Esophagus squamous epithelium (tissue), 4 donors: ENCODE measurements at regions not wholly inside any gene's neighbourhood (a gene's known extent, or its start where the extent isn't known, plus 50 kb on each side); places are given as distances from the start of the nearest gene placed in this dataset.

ENCODE experiments used
- POLR2A ChIP-seq, 4 donors: fragments of 450-650 bp; IDR thresholded peaks; one replicate each; pipeline ENCODE4 v1.6.1; 2017; ENCODE audit warnings: antibody characterized with exemption in 4 of 4, mild to moderate bottlenecking in 4 of 4, moderate library complexity in 3 of 4
- TF ChIP-seq, protein P1 (sequence below), 6 experiments: fragments of 450-650 bp in 4 of 6; fragments of 200-600 bp in 2 of 6; sonication (generic) in 2 of 6; IDR thresholded peaks; one replicate each; pipeline ENCODE4 v1.5.1; 2016 to 2019; ENCODE audit warnings: antibody characterized with exemption in 6 of 6, mild to moderate bottlenecking in 4 of 6, moderate library complexity in 4 of 6

DNA sequence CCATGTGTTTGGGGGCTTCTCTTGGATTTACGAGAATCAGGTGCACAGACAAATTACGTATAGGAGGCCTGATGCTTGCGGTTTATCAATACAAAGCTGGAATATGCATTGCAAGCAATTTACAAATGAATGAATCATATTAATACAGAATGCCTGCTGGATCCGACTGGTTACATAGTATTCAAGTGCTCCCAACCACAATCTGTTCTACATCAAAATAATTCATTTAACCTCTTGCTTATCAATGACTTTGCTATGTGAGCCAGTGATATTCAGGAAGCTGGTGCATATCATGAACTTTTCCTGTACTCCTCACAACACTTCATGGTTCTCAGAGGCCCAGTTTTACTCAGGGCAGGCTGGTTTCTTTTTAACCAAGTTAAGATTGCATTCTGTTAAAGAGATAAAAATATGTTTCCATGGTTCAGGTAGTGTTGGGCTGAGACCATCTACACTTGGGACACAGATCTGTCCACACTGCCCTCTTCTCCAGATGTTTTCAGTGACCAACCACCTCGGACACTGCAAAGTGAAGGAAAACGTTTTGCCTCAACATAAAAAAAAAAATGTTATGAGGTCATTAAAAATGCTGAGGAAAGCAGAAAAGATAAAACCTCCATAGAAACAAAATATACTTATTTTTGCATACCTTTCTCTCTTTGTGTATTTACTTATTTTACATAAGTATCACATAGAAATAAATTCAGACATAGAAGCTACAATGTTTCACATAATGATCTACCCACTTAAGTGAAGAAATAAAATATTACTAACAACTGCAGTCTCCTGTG, 200.1 kb upstream of the VCX3A start:
- TF ChIP-seq, protein P1, sequence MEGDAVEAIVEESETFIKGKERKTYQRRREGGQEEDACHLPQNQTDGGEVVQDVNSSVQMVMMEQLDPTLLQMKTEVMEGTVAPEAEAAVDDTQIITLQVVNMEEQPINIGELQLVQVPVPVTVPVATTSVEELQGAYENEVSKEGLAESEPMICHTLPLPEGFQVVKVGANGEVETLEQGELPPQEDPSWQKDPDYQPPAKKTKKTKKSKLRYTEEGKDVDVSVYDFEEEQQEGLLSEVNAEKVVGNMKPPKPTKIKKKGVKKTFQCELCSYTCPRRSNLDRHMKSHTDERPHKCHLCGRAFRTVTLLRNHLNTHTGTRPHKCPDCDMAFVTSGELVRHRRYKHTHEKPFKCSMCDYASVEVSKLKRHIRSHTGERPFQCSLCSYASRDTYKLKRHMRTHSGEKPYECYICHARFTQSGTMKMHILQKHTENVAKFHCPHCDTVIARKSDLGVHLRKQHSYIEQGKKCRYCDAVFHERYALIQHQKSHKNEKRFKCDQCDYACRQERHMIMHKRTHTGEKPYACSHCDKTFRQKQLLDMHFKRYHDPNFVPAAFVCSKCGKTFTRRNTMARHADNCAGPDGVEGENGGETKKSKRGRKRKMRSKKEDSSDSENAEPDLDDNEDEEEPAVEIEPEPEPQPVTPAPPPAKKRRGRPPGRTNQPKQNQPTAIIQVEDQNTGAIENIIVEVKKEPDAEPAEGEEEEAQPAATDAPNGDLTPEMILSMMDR (IDR thresholded peaks at IDR 0.05) = no peak
- TF ChIP-seq POLR2A (IDR thresholded peaks at IDR 0.05) = no peak
